ENCODE measurements at regions not wholly inside any gene's neighbourhood (a gene's known extent, or its start where the extent isn't known, plus 50 kb on each side); places are given as distances from the start of the nearest gene placed in this dataset.

DNA sequence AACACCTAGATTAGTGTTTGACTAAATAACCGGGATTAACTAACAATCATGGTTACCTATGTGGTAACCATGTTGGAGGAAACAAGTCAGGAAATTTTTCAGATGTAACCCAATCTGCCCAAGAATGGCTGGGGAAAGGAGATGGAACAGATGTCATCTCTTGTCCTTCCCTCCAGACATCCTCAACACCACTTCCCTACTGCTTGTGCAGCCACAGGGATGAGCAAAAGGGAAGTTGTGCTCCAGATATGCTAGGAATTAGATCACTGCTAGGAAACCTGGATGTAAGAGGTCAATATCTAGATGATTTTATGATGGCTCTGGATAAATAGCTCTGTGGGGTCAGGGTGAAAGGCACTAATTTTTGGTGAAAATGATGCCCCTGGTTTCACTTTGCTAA lies 61.3 kb upstream of the ELL2 start:
- no peak for DNase-seq

DNA sequence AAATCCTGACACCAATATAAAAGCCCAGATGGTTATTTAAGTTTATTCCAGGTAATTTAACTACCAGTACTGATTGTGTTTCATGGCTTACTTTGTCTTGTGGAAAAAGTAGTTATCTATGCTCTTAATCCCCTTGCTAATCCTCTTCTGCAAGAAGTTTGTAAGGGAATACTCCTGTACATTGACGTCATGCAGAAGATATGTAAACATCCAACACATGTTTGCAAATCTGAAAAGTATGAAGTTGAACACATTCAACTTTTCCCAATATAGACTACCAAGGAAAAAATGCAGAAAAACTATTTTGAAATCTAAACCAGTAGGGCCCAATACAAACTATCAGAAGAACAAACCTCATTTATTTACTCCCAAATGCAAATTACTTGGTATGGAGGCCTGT lies 56.3 kb upstream of the ELL2 start:
- no peak for DNase-seq

DNA sequence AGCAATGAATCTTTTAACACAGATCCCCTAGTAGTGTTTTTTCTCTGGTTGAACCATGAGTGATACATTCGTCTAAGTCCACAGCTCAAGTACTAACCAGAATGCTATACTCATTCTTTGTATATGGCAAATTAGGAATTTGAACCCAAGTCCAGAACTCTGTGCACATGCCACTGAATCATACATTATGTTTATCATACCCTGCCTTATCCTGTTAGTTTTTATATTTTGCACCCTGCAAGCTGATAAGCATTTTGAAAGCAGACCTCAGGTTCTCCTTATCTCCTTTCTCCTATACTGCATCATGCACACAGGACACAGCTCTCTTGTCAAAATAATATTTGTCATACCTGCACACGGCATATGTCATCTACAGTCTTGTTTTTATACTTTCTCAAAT lies 54.6 kb upstream of the ELL2 start:
- DNase-seq: no peak

DNA sequence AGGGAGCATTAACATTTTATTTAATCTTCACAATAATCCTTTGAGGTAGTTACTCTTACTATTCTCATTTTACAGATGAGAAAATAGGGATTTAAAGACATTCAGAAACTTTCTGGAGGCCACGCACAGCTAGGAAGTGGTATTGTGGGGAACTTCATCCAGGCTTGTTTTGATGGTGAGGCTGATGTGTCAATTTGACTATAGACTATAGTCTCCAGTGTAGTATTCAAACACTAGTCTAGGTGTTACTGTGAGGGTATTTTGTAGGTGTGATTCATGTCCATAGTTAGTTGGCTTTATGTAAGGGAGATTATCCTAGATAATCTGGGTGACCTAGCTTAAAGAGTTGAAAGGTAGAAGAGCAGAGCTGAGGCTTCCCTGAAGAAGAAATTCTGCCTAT lies 54.1 kb upstream of the ELL2 start:
- no peak for DNase-seq

- no peak for DNase-seq
Observed at GRCh38 chr5:96014395-96014794, 52.7 kb upstream of the ELL2 start.

GRCh38 chr5:96013254-96013653 lies 51.6 kb upstream of the ELL2 start:
- no peak for DNase-seq

DNA sequence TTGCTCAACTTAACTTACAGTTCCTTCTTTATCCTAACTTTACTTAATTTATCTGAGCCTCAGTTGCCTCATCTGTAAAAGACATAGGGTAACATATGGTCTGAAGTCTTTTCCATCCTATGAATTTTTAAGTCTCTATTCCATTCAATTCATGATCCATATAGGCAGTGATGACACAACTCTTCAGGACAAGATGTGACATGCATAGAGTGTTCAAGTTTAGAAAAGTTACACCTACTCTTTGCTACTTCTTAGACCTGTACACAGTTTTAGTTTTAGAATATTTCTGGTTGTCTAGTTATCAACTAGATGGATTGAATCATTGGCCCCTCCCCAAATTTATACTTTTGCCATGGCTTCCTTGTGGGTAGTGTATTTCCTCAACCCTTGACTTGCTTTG lies 50.7 kb upstream of the ELL2 start:
- no peak for DNase-seq

All from right kidney (tissue), 1 donor.